Daoy (cell line): ENCODE measurements at regions not wholly inside any gene's neighbourhood (a gene's known extent, or its start where the extent isn't known, plus 50 kb on each side); places are given as distances from the start of the nearest gene placed in this dataset.
A peak's percentile ranks its signal among the peaks of the same experiment; 100 is the strongest.
"Not testable (repeated sequence)": the region's sequence is repeated elsewhere in the genome, so short reads cannot be mapped to it uniquely, and the experiment has no call there.

Source experiments
- DNase-seq: peaks from one replicate; pipeline ENCODE4 v3.0.0-alpha.2; 2015; ENCODE audit warnings: low read depth

- DNase-seq, result no peak
These were observed 565.8 kb upstream of the USP24 start for GRCh38 chr1:55781003-55781402.

- DNase-seq, result no peak
These were observed 562.4 kb upstream of the USP24 start for GRCh38 chr1:55777545-55777944.

GRCh38 chr1:55775007-55775406, 559.8 kb upstream of the USP24 start:
- DNase-seq, result no peak

GRCh38 chr1:55774446-55774845, 559.3 kb upstream of the USP24 start:
- no peak for DNase-seq

GRCh38 chr1:55773211-55773940, 558.2 kb upstream of the USP24 start:
- DNase-seq, result no peak

- no peak for DNase-seq
These were observed 553.3 kb upstream of the USP24 start for GRCh38 chr1:55768327-55768952.

GRCh38 chr1:55767171-55767570, 552.0 kb upstream of the USP24 start:
- no peak for DNase-seq

GRCh38 chr1:55765505-55765904, 550.3 kb upstream of the USP24 start:
- DNase-seq, result not testable (repeated sequence)

- DNase-seq, result no peak
These were observed 536.6 kb upstream of the USP24 start for GRCh38 chr1:55751776-55752175.

GRCh38 chr1:55750628-55750995, 535.4 kb upstream of the USP24 start:
- no peak for DNase-seq

- no peak for DNase-seq
These were observed 534.9 kb upstream of the USP24 start for GRCh38 chr1:55749975-55750627.

GRCh38 chr1:55747408-55747841, 532.3 kb upstream of the USP24 start:
- DNase-seq, result no peak

GRCh38 chr1:55746710-55747109, 531.5 kb upstream of the USP24 start:
- no peak for DNase-seq

- DNase-seq, result no peak
These were observed 526.4 kb upstream of the USP24 start for GRCh38 chr1:55741516-55741915.

- no peak for DNase-seq
These were observed 519.9 kb upstream of the USP24 start for GRCh38 chr1:55735106-55735505.

- peak; percentile 17 for DNase-seq
These were observed 511.8 kb upstream of the USP24 start for GRCh38 chr1:55726994-55727393.

GRCh38 chr1:55725378-55725777, 510.2 kb upstream of the USP24 start:
- DNase-seq, result peak; percentile 32

GRCh38 chr1:55724551-55725325, 509.6 kb upstream of the USP24 start:
- peak; percentile 35 for DNase-seq

GRCh38 chr1:55723001-55723400, 507.8 kb upstream of the USP24 start:
- no peak for DNase-seq

- no peak for DNase-seq
These were observed 505.1 kb upstream of the USP24 start for GRCh38 chr1:55720261-55720660.

- DNase-seq, result peak; percentile 86
These were observed 503.9 kb upstream of the USP24 start for GRCh38 chr1:55718758-55719671.
